HG02759 (cell line): ENCODE measurements at regions not wholly inside any gene's neighbourhood (a gene's known extent, or its start where the extent isn't known, plus 50 kb on each side); places are given as distances from the start of the nearest gene placed in this dataset.
"Not testable (repeated sequence)": the region's sequence is repeated elsewhere in the genome, so short reads cannot be mapped to it uniquely, and the experiment has no call there.

ENCODE experiments used
- ATAC-seq: cut with Tn5 transposase; IDR thresholded peaks from one replicate; pipeline ENCODE4 v1.9.1; 2021; ENCODE audit warnings: mild to moderate bottlenecking, moderate library complexity; ENCODE audit not compliant: unreplicated experiment

DNA sequence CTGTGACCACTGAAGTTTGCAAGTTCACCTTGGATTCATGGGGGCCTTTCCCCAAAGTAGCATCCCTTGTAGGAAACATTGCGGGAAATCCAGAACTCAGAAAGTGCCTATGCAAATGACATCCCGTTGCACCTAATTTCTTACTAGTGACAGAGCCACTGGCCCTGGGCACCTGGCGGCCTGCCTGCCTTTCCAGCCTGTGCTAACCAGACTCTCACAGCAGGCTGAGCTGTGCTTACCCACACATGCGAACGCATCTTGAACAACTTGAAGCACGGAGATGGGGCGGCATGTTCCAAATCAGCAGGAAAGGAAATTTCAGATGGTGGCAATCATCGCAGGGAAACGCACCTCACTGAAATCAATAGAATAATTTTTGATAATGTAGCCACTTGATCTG is 405.8 kb downstream of the TMEM182 start:
- ATAC-seq = no peak

DNA sequence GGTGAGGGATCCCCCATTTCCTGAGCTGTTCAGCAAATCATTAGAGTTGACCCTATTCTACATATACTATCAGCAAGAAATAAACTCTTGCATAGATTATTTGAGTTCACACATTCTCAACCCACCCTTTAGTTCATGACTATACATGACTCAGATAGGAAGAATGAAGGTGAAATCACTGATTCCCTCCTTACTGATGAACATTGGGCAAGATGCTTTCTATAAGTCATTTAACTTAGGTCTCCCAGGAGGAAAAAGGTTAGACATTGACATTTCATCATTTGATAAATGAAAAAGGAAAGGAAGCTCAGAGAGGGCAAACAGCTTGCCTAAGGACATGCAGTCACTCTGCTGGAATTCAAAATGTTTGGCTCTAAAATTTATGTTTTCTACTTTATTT is 408.0 kb downstream of the TMEM182 start:
- ATAC-seq = no peak

DNA sequence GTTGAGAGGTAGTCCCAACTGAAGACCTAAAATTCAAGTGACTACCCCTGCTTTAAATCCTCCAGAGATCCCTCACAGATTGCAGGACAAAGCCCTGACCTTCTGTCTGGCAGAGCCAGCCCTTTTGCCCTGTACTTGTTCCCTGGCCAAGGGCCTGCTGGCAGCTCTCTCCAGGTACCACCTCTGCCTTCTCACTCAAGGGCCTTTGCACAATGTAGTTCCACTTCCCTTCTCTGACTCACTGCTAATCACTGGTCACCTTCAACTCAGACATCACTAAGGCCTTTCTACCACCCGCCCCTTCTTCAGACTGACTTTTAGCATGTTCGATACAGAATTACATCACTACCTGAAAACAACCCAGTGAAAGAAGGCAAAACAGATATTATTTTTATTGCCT is 411.0 kb downstream of the TMEM182 start:
- ATAC-seq = no peak

DNA sequence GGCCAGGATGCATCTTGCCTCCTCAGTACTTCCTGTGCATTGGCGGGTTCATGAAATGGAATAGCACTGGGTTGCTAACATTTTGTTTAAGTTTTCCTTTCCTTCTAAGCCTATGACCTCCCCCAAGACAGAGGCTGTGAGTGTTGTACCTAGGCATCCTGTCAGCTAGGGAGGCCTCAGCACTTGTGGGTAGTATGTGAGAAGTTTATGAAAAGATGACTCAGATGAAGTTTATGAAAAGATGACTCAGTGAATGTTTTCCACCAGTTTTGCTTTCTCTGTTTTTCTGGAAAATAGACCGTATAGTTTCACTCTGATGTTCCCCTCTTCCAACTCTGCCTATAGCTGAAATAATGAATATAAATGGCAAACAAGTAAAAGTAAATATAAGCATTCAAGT is 412.9 kb downstream of the TMEM182 start:
- no peak for ATAC-seq

DNA sequence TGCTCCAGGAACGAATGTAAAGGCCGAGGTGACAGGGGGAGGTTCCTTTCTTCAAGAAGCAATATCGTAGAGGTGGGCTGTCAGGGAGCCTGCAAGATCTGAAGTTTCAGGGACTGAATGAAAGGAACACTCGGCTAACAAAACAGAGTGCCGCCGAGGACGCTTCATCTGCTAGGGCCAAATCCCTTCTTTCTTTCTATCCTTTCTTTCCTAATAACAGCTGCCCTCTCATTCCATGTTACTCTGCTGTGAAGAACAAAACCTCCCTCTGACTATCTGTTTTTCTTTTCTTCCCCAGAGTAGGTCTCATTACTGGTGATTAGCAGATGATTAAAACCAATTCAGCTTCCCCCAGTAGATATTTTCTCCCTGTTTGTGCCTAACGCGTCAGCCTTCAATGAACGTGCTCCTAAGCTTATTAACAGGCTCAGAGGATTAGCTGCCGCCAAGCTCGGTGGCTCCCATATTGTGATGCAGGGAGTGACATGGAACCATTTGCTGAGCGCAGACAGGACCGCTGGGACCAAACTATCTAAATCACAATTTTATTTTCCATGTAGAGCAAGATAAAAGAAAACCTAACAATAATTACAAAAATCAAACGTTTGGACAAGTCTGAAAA is 414.6 kb downstream of the TMEM182 start:
- no peak for ATAC-seq

DNA sequence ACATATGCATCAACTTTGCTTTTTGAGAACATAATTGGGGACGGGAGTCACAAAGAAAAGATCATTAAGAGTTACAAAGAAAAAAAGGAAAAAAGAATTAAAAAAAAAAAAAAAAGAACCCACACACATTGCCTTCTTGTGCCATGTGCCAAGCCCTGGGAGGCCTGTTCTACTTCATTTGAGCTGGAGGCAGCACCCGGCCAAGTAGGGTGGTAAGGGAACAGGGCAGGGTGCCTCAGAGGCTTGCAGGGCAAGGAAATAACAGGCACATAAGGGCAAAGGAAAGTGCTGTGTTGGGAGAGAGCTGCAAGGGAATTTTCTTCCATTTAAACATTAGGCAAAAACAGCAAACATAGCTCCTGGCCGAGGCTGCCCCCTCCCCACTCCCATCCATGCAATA is 418.0 kb downstream of the TMEM182 start:
- no peak for ATAC-seq

DNA sequence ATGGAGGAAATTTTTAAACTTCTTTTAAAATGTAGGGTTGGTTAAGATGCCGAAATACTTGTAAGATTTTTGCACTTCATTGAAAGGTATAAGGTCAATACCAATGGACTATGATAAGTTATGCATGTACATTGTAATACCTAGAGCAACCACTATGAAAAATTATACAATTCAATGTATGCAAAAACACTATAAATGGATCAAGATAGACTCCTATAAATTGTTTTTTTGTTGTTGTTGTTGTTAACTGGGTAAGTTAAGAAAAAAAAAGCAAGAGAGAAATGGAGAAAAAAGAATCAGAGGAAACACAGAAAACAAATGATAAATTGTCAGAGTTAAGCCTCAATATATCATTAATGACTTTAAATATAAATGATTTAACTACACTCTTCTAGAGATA is 421.2 kb downstream of the TMEM182 start:
- ATAC-seq = no peak

DNA sequence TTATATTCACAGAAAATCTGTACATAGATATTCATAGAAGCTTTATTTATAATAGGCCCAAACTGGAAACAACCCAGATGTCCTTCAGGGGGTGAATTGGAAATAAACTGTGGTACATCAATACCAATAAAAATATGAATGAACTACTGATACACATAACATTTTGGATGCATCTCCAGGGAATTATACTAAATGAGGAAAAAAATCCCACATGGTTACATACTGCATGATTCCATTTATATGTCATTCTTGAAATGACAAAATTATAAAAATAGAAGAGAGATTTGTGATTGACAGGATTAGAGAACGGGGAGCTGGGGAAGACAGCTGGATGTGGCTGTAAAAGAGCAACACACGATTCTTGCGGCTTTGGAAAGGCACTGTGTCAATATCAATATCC is 435.0 kb downstream of the TMEM182 start:
- no peak for ATAC-seq

DNA sequence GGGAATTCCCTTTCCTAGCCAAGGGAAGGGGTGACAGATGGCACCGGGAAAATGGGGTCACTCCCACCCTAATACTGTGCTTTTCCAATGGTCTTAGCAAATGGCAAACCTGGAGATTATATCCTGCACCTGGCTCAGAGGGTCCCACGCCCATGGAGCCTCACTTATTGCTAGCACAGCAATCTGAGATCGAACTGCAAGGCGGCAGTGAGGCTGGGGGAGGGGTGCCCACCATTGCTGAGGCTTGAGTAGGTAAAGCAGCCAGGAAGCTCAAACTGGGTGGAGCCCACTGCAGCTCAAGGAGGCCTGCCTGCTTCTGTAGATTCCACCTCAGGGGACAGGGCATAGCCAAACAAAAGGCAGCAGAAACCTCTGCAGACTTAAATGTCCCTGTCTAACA is 438.9 kb downstream of the TMEM182 start:
- ATAC-seq = not testable (repeated sequence)

DNA sequence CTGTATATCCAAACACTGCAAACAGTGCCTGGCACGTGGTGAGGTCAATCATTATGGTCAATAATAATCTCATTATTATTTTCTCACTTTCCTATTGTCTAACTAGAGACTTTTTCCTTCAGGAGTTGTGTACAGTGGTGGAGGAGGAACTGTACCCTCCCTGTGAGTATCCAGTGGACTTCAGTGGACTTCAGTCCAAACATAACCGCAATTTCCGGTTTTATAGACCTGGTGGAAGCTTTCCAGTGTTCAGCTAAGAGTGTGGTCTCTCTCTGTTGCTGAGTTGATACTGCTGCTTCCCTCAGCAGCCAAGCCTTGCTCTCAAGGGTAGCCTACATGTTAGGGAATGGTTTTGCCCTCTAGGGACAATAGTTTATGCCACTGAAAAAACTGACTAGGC is 447.1 kb downstream of the TMEM182 start:
- ATAC-seq = no peak

DNA sequence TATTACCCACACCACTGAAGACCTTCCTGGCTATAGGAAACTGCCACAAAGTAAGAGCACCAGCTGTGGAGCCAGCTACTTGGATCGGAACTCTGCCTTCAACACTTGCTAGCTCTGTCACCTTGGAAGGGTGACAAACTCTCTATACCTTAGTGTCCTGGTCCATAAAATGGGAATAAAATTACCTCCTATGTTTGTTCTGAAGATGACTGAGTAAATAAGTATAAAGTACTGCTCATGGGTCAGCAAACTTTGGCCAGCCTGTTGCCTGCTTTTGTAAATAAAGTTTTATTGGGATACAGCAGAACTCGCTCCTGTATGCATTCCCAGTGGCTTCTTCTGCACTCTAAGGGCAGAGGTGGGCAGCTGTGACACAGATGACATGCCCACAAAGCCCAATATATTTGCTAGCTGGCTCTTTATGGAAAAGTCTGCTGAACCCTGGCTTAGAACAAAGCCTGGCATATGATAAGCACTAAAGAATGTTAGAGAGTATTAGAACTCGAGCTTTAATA is 451.3 kb downstream of the TMEM182 start:
- no peak for ATAC-seq

DNA sequence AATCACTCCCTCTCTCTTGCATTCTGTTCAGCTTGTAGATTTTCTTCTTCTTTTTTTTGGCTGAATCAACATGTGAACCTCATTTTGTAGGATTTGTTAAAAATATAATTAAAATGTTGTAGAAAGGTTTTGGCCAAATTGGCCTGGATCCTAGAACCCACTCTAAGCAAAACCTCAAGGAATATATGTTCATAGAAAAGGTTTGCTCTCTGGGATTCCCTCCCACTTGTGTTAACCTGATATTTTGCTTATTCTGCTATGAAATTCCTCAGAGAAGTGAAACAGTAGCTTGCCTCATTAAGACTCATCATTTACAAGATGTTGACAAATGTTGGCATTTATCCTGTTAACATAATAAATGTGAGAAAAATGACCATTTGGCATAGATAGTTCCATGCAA is 456.7 kb downstream of the TMEM182 start:
- no peak for ATAC-seq

DNA sequence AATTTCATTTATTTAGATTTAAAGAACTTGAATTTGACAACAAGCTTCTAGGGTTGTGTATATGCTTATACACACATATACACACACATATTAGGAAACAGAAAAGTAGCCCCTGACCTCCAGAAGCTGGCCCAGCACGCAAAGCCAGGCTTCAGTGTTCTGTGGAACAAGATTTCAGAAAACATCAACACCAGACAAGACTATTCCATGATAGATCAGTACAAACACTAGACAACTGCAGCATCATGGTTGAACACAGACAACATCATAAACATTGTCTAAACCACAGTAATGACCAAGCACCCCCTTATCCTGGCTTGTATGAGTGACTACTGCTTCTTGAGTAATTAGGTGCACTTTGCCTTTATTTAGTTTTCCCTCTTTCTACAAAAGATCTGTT is 457.6 kb downstream of the TMEM182 start:
- no peak for ATAC-seq

DNA sequence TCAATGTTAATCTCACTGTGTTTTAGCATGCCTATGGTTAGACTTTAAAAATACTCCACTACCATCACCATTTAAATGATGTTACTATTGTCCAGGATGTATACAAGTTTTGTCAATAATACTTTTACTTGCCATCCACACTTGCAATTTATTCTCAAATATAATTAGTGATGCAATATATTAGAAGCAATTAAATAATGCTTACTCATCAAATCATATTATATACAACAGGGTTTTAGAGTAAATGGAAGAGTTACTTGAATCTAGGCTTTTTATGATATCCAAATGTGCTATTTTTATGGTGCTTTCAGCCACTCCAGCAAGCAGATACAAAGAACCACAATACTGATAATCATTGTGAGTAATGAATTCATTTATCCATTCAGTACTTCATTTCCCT is 461.1 kb downstream of the TMEM182 start:
- ATAC-seq = no peak

DNA sequence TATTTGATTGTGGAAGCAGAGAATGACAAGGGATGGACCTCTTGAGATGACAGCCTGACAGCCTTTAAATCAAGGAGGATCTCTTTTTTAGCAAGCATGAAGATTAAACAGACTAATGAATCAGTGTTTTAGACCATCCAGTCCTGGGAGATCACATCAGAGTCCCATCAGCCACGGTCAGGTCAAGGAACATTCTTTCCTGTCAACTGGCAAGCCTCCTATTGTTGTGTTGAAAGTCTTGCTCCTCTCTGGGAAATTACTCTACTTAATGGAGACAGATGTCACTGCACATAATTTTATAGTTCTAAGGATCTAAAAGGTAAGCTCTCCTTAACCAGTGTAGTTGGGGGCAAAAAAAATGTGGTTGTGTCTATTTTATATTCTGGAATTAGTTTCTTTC is 469.0 kb downstream of the TMEM182 start:
- ATAC-seq = no peak

DNA sequence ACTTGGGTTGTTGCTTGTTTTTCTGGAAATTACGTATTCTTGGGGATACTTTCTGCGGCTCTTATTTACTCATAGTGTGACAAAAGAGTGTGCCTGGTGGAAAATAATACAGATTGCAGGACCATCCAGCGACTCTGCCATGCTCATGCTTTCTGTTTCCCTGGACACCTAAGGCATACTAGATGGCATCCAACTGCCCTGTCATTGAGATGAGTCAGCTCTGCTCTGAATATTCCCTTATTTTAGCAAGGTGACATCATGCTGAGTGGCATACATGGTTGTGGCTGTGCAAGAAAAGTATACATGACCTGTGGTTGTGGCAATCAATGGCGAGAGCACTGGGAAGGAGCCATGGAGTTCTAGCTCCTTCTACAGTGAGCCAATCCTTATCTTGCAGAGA is 471.0 kb downstream of the TMEM182 start:
- no peak for ATAC-seq

DNA sequence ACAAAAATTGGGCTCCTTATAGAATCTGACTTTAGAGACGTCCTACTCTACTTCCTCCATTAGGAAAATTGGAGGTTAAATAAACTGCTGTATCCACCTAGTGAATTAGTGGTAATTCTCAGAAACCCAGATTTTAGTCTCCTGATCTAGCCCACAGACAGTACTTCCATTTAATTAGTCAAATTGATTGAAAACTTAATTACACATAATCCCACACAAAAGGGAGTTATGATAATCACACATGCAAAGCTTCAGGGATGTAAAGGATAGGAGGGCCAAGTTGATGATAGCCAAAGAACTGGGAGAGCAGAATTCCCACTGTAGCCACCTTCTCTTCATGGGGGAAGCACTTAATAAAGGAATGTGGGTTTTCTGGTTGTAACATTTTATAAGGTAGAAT is 471.9 kb downstream of the TMEM182 start:
- no peak for ATAC-seq

DNA sequence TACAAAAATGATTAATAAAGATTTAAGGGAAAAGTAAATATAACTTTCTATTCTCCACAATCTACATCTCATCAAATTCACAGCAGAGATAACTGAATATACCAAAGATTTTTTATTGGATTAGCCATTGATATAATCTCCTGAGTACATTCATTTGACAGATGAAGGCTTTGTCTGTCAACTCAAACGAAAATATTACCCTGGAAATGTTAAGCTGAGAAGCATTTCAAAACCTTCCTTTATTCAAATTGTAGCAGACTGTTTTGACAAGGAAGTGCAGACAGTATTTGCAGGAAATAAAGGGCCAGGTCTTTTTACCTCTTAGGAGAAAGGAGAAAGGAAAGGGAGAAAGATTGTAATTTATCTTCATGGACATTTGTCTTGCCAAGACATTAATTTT is 473.5 kb downstream of the TMEM182 start:
- ATAC-seq = no peak

DNA sequence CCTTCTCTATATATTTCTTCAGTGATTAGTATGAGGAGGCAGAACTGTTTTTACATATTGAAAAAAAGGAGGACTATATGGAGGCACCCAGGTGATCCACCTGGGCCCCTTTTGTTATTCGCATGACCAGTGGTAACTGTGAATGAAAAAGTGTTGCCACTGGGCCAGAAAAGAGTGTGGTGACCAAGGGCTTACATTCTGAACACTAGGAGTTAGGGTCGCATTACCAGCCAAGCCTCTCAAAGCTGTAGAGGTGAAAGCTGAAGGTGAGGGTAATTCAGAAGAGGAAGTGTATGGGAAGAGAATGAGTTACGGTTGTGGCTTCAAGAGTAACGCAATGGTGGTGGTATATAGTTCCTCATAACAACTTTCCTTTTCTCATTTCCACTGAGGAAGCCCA is 487.6 kb downstream of the TMEM182 start:
- ATAC-seq = no peak

DNA sequence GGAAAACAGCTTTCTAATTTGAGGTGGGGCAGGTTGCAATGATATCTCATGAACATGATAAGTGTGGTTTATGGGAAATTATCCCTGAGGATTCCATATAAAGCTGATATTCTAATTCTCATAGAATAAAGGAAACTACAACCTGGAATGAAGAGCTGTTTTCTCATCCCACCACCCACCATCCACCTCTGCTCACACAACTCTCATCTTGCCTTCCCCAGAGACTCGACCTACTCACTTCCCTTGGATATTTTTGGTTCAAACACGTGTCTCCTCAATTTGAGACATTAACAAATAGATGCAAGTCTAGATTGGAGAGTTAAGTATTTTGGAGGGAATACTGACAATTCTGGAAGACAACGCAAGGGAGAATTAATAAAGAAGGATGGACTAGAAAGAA is 490.9 kb downstream of the TMEM182 start:
- ATAC-seq = no peak

DNA sequence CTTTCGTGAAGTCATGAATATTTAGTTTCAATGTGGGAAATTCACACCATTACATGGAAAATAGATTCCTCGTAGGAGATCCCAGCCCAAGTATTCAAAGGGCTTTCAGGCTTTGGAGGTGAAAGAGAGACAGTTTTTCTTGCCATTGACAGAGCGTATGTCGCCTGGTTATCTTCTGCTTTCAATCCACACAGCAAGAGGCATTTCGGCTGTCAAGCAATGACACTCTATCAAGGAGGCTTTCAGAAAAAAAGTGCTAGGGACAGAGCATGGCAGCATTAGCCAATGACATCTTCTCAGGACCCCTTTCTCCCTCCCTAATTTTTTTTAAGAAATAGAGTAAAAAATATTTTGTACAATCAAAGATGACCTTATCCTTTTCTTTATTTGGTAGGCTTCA is 492.8 kb downstream of the TMEM182 start:
- no peak for ATAC-seq

DNA sequence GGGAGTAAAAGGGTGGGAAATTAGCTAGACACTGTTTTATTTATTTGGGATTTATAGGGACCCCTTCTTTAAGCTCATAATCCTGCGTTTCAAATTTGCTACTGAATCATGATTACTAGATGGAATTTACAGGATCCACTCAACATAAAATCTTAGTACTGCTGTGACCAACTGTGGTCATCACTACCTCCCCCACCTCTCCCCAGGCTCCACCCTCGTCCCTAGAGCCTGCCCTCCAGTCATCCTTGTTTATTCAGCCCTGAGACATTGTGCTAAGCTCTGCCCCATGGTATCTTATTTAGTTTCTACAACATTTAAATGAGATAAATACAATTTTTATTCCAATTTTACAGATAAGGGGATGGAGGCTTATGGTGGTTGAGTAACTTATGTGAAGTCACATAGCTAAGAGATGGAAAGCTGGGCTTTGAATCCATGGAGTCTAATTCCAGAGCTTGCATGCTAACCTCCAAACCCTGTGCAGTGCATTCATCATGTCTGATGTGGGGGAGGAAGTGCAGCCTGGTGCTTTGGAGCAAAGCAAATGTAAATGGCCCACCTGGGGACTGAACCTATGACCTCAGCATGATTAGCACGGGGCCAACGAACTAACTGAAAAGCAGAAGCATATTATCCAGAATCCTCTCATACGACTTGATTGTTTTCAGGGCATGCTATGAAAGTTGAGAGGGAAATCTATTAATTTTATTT is 502.4 kb downstream of the TMEM182 start:
- ATAC-seq = no peak

DNA sequence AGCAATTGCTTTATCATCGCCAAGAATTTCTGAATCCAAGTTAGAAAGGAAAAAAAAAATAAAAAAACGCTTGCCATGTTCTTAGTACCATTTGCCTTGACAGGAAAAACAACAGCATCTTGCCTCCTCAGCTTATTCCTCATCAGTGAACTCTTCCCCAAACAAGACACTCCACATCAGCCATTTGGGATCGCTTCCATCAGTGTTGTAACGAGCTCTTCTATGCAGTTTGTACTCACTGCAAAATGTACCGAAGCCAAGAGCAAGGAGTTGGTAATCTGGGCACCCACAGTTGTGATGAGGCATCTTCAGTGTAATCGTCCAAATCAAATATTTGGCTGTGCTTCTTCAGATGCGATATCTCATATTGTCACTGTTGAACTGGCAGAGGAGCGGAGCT is 503.7 kb downstream of the TMEM182 start:
- ATAC-seq = no peak
